H1 (cell line): ENCODE measurements at regions not wholly inside any gene's neighbourhood (a gene's known extent, or its start where the extent isn't known, plus 50 kb on each side); places are given as distances from the start of the nearest gene placed in this dataset.

Source experiments
- CTCF ChIA-PET: fragments of 300-600 bp; sonication (Branson Sonifier 250); formaldehyde crosslinking; loops from one replicate; lab custom pipeline; 2021; ENCODE audit not compliant: partially characterized antibody; lab: Charles Lee
- POLR2A ChIA-PET: fragments of 300-600 bp; sonication (Branson Sonifier 250); formaldehyde crosslinking; loops from one replicate; lab custom pipeline; 2021; ENCODE audit warnings: inconsistent platforms; ENCODE audit not compliant: partially characterized antibody; lab: Charles Lee
- DNase-seq, 2 experiments: peaks; one replicate each; pipeline versions ENCODE4 v3.0.0 to v3.0.0-alpha.2; 2010 to 2022; ENCODE audit warnings: low spot score in 2 of 2, low read depth in 1 of 2, mixed read lengths in 1 of 2
- FAIRE-seq: peaks from 2 replicates; lab custom pipeline; 2011; peaks lifted over from hg19 to GRCh38; lab: Jason Lieb, UNC
- H2AFZ ChIP-seq: 2 replicates; pipeline ENCODE4 v1.8.1; 2012; ENCODE audit warnings: low read length, inconsistent platforms
- H2AK5ac ChIP-seq: 2 replicates; pipeline ENCODE4 v1.6.1; 2013; ENCODE audit warnings: low read depth, low read length
- H2BK120ac ChIP-seq: replicated peaks from 2 replicates; pipeline ENCODE3; 2013; ENCODE audit warnings: low read depth, low read length, inconsistent platforms
- H2BK12ac ChIP-seq: 2 replicates; pipeline ENCODE4 v1.6.1; 2013; ENCODE audit warnings: low read depth, low read length
- H2BK15ac ChIP-seq: 2 replicates; pipeline ENCODE4 v1.6.1; 2013; ENCODE audit warnings: low read length
- H2BK20ac ChIP-seq: 2 replicates; pipeline ENCODE4 v1.6.1; 2013; ENCODE audit warnings: low read length
- H2BK5ac ChIP-seq: 2 replicates; pipeline ENCODE4 v1.6.1; 2013; ENCODE audit warnings: low read depth, low read length
- H3K14ac ChIP-seq: 2 replicates; pipeline ENCODE4 v1.6.1; 2013; ENCODE audit warnings: inconsistent platforms; ENCODE audit not compliant: insufficient read length
- H3K18ac ChIP-seq: 2 replicates; pipeline ENCODE4 v1.6.1; 2013; ENCODE audit warnings: low read length; ENCODE audit errors: extremely low read depth
- H3K23ac ChIP-seq: 2 replicates; pipeline ENCODE4 v1.6.1; 2013; ENCODE audit warnings: inconsistent platforms; ENCODE audit not compliant: insufficient read length
- H3K23me2 ChIP-seq: 2 replicates; pipeline ENCODE4 v1.6.1; 2013; ENCODE audit warnings: low read depth, low read length
- H3K27ac ChIP-seq: 2 replicates; pipeline ENCODE4 v1.6.1; 2011; ENCODE audit warnings: low read depth, low read length, inconsistent platforms
- H3K27me3 ChIP-seq, 4 experiments: replicated peaks in 1 of 4; 1 replicate in 1 of 4; 2 replicates in 3 of 4; pipeline versions ENCODE4 v1.6.1 to v1.8.1; 2011 to 2013; ENCODE audit warnings: low read length in 3 of 4, mild to moderate bottlenecking in 3 of 4, inconsistent platforms in 2 of 4, mixed read lengths in 2 of 4, moderate library complexity in 1 of 4; ENCODE audit not compliant: control insufficient read depth in 3 of 4, insufficient read depth in 3 of 4; ENCODE audit errors: extremely low read depth in 1 of 4
- H3K36me3 ChIP-seq, 4 experiments: 2 replicates each; pipeline versions ENCODE4 v1.6.1 to v1.8.1; 2011 to 2013; ENCODE audit warnings: mild to moderate bottlenecking in 4 of 4, low read length in 3 of 4, moderate library complexity in 2 of 4, control low read depth in 1 of 4, inconsistent platforms in 1 of 4; ENCODE audit not compliant: insufficient read depth in 4 of 4, control insufficient read depth in 2 of 4
- H3K4ac ChIP-seq: replicated peaks from 2 replicates; pipeline ENCODE3; 2013; ENCODE audit warnings: low read length, low read depth, mixed read lengths, inconsistent platforms; ENCODE audit not compliant: insufficient read length
- H3K4me1 ChIP-seq, 4 experiments: replicated peaks in 1 of 4; 1 replicate in 1 of 4; 2 replicates in 3 of 4; pipeline versions ENCODE4 v1.6.1 to v1.8.1; 2011 to 2013; ENCODE audit warnings: low read length in 3 of 4, inconsistent platforms in 2 of 4, mixed read lengths in 1 of 4; ENCODE audit not compliant: insufficient read depth in 4 of 4, control insufficient read depth in 3 of 4
- H3K4me2 ChIP-seq, 2 experiments: 2 replicates each; pipeline versions ENCODE4 v1.6.1 to v1.8.1; 2011 to 2013; ENCODE audit warnings: low read depth in 2 of 2, low read length in 2 of 2, control low read depth in 1 of 2, inconsistent platforms in 1 of 2, mild to moderate bottlenecking in 1 of 2; ENCODE audit not compliant: insufficient read depth in 1 of 2
- H3K4me3 ChIP-seq, 4 experiments: fragments of 200-600, 300-600 bp in 1 of 4; sonication (generic), shearing (Covaris generic), sonication (Bioruptor Twin) in 1 of 4; 2 replicates each; pipeline versions ENCODE4 v1.5.1 to v1.8.1; 2011 to 2016; ENCODE audit warnings: low read length in 4 of 4, low read depth in 3 of 4, control low read depth in 2 of 4, inconsistent platforms in 2 of 4, mild to moderate bottlenecking in 2 of 4, mixed read lengths in 1 of 4, moderate library complexity in 1 of 4; ENCODE audit not compliant: insufficient read depth in 2 of 4; ENCODE audit errors: extremely low read depth in 1 of 4
- H3K56ac ChIP-seq: replicated peaks from 2 replicates; pipeline ENCODE3; 2013; ENCODE audit warnings: low read depth, mild to moderate bottlenecking, mixed read lengths, low read length, inconsistent platforms; ENCODE audit not compliant: insufficient read length
- H3K79me1 ChIP-seq: 2 replicates; pipeline ENCODE4 v1.6.1; 2013; ENCODE audit warnings: low read depth, low read length, control low read depth
- H3K79me2 ChIP-seq, 2 experiments: 2 replicates each; pipeline versions ENCODE4 v1.6.1 to v1.8.1; 2012 to 2013; ENCODE audit warnings: low read length in 2 of 2, mild to moderate bottlenecking in 2 of 2, inconsistent platforms in 1 of 2; ENCODE audit not compliant: insufficient read depth in 2 of 2, control insufficient read depth in 1 of 2
- H3K9ac ChIP-seq, 4 experiments: replicated peaks in 1 of 4; 1 replicate in 1 of 4; 2 replicates in 3 of 4; pipeline versions ENCODE4 v1.6.1 to v1.8.1; 2011 to 2013; ENCODE audit warnings: low read depth in 3 of 4, low read length in 3 of 4, control low read depth in 2 of 4, mild to moderate bottlenecking in 2 of 4, moderate library complexity in 2 of 4, inconsistent platforms in 1 of 4; ENCODE audit errors: extremely low read depth in 1 of 4
- H3K9me3 ChIP-seq, 2 experiments: 2 replicates each; pipeline versions ENCODE4 v1.6.1 to v1.8.1; 2012 to 2013; ENCODE audit warnings: mild to moderate bottlenecking in 2 of 2, moderate library complexity in 2 of 2, control low read depth in 1 of 2, inconsistent platforms in 1 of 2, low read depth in 1 of 2, low read length in 1 of 2, mixed read lengths in 1 of 2; ENCODE audit not compliant: insufficient read depth in 2 of 2
- H4K20me1 ChIP-seq, 2 experiments: replicated peaks in 1 of 2; 2 replicates each; pipeline versions ENCODE3 to v1.8.1; 2011 to 2013; ENCODE audit warnings: inconsistent platforms in 2 of 2, low read length in 2 of 2, mild to moderate bottlenecking in 1 of 2; ENCODE audit not compliant: insufficient read depth in 2 of 2, control insufficient read depth in 1 of 2
- H4K5ac ChIP-seq: 2 replicates; pipeline ENCODE4 v1.6.1; 2013; ENCODE audit warnings: low read length, low read depth, mixed read lengths, inconsistent platforms; ENCODE audit not compliant: insufficient read length
- H4K8ac ChIP-seq: 2 replicates; pipeline ENCODE4 v1.8.0; 2013; ENCODE audit warnings: mild to moderate bottlenecking, moderate library complexity, low read length, inconsistent platforms; ENCODE audit not compliant: insufficient read depth; ENCODE audit errors: extremely low read depth
- H4K91ac ChIP-seq: replicated peaks from 2 replicates; pipeline ENCODE3; 2013; ENCODE audit warnings: low read length, mixed read lengths, inconsistent platforms; ENCODE audit not compliant: insufficient read length
- ASH2L ChIP-seq: fragments of 200-600, 300-600 bp; sonication (generic); IDR thresholded peaks from one replicate; pipeline ENCODE4 v1.7.1; 2017; ENCODE audit warnings: low read length
- CBX5 ChIP-seq: fragments of 300-800, 300-1000 bp; sonication (generic); IDR thresholded peaks from 2 replicates; pipeline ENCODE4 v1.7.1; 2016; ENCODE audit warnings: antibody characterized with exemption, low read length, low read depth
- CBX8 ChIP-seq: fragments of 300-800, 300-1000 bp; sonication (generic); IDR thresholded peaks from 2 replicates; pipeline ENCODE4 v1.7.1; 2016; ENCODE audit warnings: low read depth, low read length, borderline replicate concordance
- CEBPB ChIP-seq: IDR thresholded peaks from 2 replicates; pipeline ENCODE4 v1.6.1; 2012; ENCODE audit warnings: low read depth, low read length
- CTBP2 ChIP-seq: IDR thresholded peaks from 2 replicates; pipeline ENCODE4 v1.7.0; 2011; ENCODE audit warnings: borderline replicate concordance, mild to moderate bottlenecking, moderate library complexity, mixed read lengths, low read length; ENCODE audit not compliant: insufficient read depth, insufficient read length
- E2F6 ChIP-seq: IDR thresholded peaks from 2 replicates; pipeline ENCODE4 v1.6.1; 2012; ENCODE audit warnings: inconsistent platforms
- HDAC2 ChIP-seq, 2 experiments: fragments of 300-600 bp in 1 of 2; sonication (generic) in 1 of 2; IDR thresholded peaks; 2 replicates each; pipeline ENCODE4 v1.6.1; 2011 to 2012; ENCODE audit warnings: low read depth in 2 of 2, low read length in 2 of 2, mild to moderate bottlenecking in 2 of 2, moderate library complexity in 2 of 2, borderline replicate concordance in 1 of 2, inconsistent platforms in 1 of 2
- HDAC6 ChIP-seq: IDR thresholded peaks from one replicate; pipeline ENCODE4 v1.7.1; 2012; ENCODE audit warnings: low read depth, mild to moderate bottlenecking, inconsistent platforms, low read length, moderate library complexity
- JUN ChIP-seq: IDR thresholded peaks from 2 replicates; pipeline ENCODE4 v1.6.1; 2011; ENCODE audit warnings: low read depth, mild to moderate bottlenecking, improper control_type of control experiment, low read length
- KDM5A ChIP-seq: fragments of 200-600 bp; IDR thresholded peaks from 2 replicates; pipeline ENCODE4 v1.7.1; 2012; ENCODE audit warnings: mild to moderate bottlenecking, low read length, inconsistent platforms, mixed read lengths
- POLR2AphosphoS5 ChIP-seq: IDR thresholded peaks from 2 replicates; pipeline ENCODE4 v1.6.1; 2011; ENCODE audit warnings: low read depth, low read length
- RFX5 ChIP-seq: IDR thresholded peaks from 2 replicates; pipeline ENCODE4 v1.6.1; 2011; ENCODE audit warnings: low read depth, low read length, improper control_type of control experiment, borderline replicate concordance
- SAP30 ChIP-seq: fragments of 300-600 bp; sonication (generic); IDR thresholded peaks from 2 replicates; pipeline ENCODE4 v1.7.1; 2012; ENCODE audit warnings: low read length, moderate library complexity, mild to moderate bottlenecking, inconsistent platforms; ENCODE audit not compliant: insufficient read depth, insufficient replicate concordance
- SP2 ChIP-seq: IDR thresholded peaks from 2 replicates; pipeline ENCODE4 v1.6.1; 2012; ENCODE audit warnings: mild to moderate bottlenecking, low read length, inconsistent platforms
- WGBS, 2 experiments: shearing (Covaris generic) in 1 of 2; methylation state at CpG; one replicate each; pipeline versions ENCODE4 v1.1.6 to v1.1.7; 2013 to 2015; ENCODE audit warnings: low lambda C conversion rate in 2 of 2, mixed read lengths in 2 of 2, inconsistent platforms in 1 of 2, low coverage in 1 of 2, missing lambda C conversion rate in 1 of 2; ENCODE audit not compliant: insufficient replicate concordance in 2 of 2, insufficient coverage in 1 of 2, insufficient read length in 1 of 2; ENCODE audit errors: extremely low coverage in 1 of 2, missing lambda C conversion rate in 1 of 2; 5-methylcytosine and 5-hydroxymethylcytosine counted together

- Histone ChIP-seq H4K5ac (no peak overlapping the region), H3K18ac (no peak overlapping the region), H3K9me3 (no peaks in the 10 kb centered on the region; a peak in 1 of 4 replicates), H2AFZ (no peak overlapping the region), H3K27ac (no peak overlapping the region), H2BK15ac (no peak overlapping the region), H3K4me2 (no peak overlapping the region), H3K79me2 (no peaks in the 10 kb centered on the region), H2BK5ac (no peak overlapping the region), H3K9ac (no peak overlapping the region), H3K4me3 (no peak overlapping the region), H3K14ac (no peak overlapping the region), H2AK5ac (no peak overlapping the region), H3K56ac (no peak overlapping the region), H3K27me3 (no peaks in the 10 kb centered on the region; a peak in 1 of 7 replicates), H3K79me1 (no peaks in the 10 kb centered on the region), H4K8ac (no peak overlapping the region), H2BK20ac (no peak overlapping the region), H3K23ac (no peak overlapping the region), H3K23me2 (no peaks in the 10 kb centered on the region), H3K4ac (no peak overlapping the region), H3K4me1 (no peaks in the 10 kb centered on the region), H2BK120ac (no peak overlapping the region), H4K20me1 (no peaks in the 10 kb centered on the region), H3K36me3 (no peaks in the 10 kb centered on the region), H4K91ac (no peak overlapping the region), H2BK12ac (no peak overlapping the region)
- no peak for DNase-seq
- ChIA-PET CTCF (no interaction called here), POLR2A (no interaction called here)
- no peak for FAIRE-seq
- 86% methylated on average over 2 of the region's 2 CpGs; no CpG with 5 or more reads in 1 of the 2 experiments for WGBS, 2 experiments
- TF ChIP-seq E2F6 = no peak
- no peak for TF ChIP-seq POLR2AphosphoS5
- TF ChIP-seq HDAC2 (IDR thresholded peaks at IDR 0.05; ENCODE audit: borderline replicate concordance in 1 of 2, low read depth in 2 of 2, low read length in 2 of 2) = no peak
- TF ChIP-seq CTBP2 = no peak
- no peak for TF ChIP-seq RFX5
- TF ChIP-seq CBX8 = no peak
- no peak for TF ChIP-seq ASH2L
- TF ChIP-seq CEBPB = no peak
- TF ChIP-seq JUN = no peak
- TF ChIP-seq KDM5A = no peak
- no peak for TF ChIP-seq SP2
- TF ChIP-seq SAP30 = no peak
- TF ChIP-seq CBX5 = no peak
- no peak for TF ChIP-seq HDAC6
Measured at GRCh38 chr3:59460068-59460467, 410.2 kb upstream of the CFAP20DC start.
